D721Med (cell line): ENCODE measurements at regions not wholly inside any gene's neighbourhood (a gene's known extent, or its start where the extent isn't known, plus 50 kb on each side); places are given as distances from the start of the nearest gene placed in this dataset.
"Not testable (repeated sequence)": the region's sequence is repeated elsewhere in the genome, so short reads cannot be mapped to it uniquely, and the experiment has no call there.

Source experiments
- DNase-seq: peaks from one replicate; pipeline ENCODE4 v3.0.0; 2011; ENCODE audit warnings: low spot score; ENCODE audit not compliant: insufficient read length
- FAIRE-seq: peaks from 2 replicates; lab custom pipeline; 2011; peaks lifted over from hg19 to GRCh38; lab: Jason Lieb, UNC
- CTCF ChIP-seq: IDR thresholded peaks from 2 replicates; pipeline ENCODE4 v1.5.1; 2012; ENCODE audit warnings: mild to moderate bottlenecking, control low read depth; ENCODE audit not compliant: insufficient read depth; ENCODE audit errors: missing control alignments

- DNase-seq (no peak), FAIRE-seq (no peak)
- no peak for TF ChIP-seq CTCF
Observed at GRCh38 chr3:3927965-3928364, 128.7 kb downstream of the LRRN1 start.

DNA sequence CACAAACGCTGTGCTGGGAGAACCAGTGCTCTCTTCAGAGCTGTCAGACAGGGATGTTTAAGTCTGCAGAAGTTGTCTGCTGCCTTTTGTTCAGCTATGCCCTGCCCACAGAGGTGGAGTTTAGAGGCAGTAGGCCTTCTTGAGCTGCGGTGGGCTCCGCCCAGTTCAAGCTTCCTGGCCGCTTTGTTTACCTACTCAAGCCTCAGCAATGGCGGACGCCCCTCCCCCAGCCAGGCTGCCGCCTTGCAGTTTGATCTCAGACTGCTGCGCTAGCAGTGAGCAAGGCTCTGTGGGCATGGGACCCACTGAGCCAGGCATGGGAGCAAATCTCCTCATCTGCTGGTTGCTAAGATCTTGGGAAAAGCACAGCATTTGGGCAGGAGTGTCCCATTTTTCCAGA is 142.1 kb downstream of the LRRN1 start:
- DNase-seq, FAIRE-seq: not testable (repeated sequence)

- DNase-seq (no peak), FAIRE-seq (no peak)
- TF ChIP-seq CTCF, result no peak
Observed at GRCh38 chr3:3951071-3951470, 151.8 kb downstream of the LRRN1 start.

DNA sequence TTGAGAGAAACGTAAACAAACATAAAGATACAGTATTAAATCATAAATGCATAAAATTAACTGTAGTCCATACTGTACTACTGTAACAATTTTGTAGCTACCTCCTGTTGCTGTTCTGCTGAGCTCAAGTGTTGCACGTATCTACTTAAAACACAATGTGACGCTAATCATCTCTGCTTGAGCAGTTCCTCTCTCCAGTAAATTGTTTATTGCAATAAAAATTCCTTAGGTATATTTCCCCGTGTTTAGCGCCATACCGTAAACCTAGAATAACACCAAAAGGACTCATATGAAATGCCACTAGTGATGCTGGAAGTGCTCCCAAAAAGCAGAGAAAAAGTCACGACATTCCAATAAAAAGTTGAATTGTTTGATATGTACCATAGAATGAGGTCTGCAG is 152.3 kb downstream of the LRRN1 start:
- no peak for TF ChIP-seq CTCF
- FAIRE-seq (no peak), DNase-seq (no peak)

- FAIRE-seq, DNase-seq: not testable (repeated sequence)
Observed at GRCh38 chr3:3962867-3963266, 163.6 kb downstream of the LRRN1 start.

DNA sequence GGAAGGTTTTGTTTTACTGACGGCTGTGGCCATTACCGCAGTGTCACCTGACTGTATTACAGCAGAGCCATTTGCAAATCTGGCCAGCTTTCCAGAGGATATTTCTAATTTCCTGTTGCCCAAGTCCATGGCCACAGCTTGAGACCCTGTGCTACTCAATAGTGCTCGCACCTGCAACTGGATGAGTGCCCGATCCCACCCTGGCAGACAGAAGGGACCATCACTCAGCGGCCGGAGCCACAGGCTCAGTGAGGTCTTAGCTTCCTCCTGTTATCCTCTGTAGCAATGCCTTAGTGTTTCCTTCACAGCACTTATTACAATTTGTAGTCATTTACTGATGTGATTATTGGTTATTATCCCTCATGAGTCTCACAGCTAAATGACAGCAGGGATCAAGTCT is 184.8 kb downstream of the LRRN1 start:
- no peak for TF ChIP-seq CTCF
- FAIRE-seq, result no peak
- no peak for DNase-seq

DNA sequence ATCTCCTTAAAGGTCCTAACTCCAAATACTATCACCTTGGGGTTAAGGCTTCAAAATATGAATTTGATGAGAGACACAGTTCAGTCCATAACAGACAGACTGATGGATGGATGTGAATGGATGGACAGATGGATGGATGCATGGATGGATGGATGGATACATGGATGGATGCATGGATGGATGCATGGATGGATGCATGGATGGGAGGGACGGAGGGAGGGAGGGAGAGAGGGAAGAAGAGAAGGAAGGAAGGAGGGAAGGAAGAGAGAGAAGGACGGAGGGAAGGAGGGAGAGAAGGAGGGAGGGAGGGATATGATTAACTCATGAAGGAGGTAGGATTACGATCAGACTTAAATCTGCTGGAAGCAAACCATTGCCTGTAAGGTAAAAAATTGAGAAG is 192.4 kb downstream of the LRRN1 start:
- TF ChIP-seq CTCF, result no peak
- DNase-seq, result no peak
- FAIRE-seq, result no peak

DNA sequence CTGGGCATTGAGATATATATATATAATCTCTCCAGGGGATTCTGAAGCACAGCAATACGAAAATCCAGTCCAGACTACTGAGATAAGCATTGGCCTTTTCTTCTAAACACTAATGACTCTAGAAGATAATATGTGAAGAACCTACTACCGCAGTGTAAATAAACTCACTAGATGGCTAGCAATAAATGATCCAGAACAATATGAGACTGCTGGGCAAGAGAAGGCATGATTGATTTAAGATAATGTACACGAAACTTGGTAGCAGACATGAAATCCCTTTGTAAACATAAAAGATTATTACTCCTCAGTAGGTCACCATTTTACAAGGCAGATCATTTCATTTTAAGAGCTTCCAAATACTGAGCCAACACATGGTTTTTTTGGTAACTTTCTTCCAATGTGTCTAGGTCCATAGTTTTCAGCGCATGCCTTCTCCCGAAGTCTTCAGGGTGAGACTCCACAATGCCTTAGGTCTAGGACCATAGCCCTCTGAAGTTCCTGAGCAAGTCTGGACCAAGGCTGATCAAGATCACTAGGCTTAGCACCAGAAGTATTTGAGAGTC is 193.2 kb downstream of the LRRN1 start:
- FAIRE-seq, result no peak
- no peak for DNase-seq
- TF ChIP-seq CTCF, result no peak
